ENCODE measurements at regions not wholly inside any gene's neighbourhood (a gene's known extent, or its start where the extent isn't known, plus 50 kb on each side); places are given as distances from the start of the nearest gene placed in this dataset.

DNA sequence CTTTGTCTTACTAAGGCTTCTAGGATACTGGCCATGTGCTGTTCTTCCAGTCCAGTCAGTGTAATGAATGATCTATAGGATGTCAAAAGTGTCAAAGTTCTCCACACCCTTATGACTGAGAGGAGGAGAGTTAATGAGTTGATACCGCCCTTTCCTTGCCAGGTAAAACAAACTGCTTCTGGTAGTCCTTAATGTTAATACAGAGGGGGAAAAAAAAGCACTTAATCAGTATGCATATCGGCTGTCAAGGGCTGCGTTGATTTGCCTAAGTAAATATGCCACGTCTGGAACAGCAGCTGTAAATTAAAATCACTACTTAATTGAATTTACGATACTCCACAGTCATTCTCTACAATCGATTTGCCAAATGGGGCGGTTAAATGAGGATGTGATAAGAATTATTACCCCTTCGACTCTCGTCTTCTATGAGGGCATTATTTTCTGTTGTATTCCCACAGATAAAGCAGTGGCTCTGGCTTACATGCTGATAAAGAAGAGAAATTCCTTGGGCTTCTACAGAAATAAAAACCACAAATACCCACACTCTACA lies 416.0 kb downstream of the KCNH5 start:
- DNase-seq = no peak
- ATAC-seq (ENCODE audit: insufficient read depth, low FRiP score) = no peak
- WGBS, 2 donors = 80 to 87% methylated on average over 9 of the region's 9 CpGs

DNA sequence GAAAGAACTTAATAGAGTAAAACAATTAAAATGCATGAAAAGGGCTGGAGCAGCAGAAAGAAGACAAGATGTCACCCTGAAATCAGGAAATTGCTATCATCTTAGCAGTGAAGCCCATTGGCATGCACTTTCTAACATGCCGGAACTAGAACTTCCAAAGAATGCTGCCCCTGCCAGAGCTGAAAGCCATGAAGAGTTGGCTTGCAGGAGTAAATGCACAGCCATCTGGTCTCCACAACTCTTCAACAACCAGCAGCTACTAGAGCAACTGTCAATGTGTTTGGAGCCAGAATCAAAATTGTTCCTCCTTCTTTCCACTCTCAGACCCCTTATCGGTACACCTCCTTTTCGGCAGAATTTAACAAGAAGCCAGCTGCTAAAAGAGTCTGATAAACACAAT lies 414.1 kb downstream of the KCNH5 start:
- H3K4me1 ChIP-seq (ENCODE audit: control insufficient read depth in 5 of 5, insufficient read depth in 5 of 5, low read length in 5 of 5) = no peaks in the 10 kb centered on the region
- no peak for ATAC-seq (ENCODE audit: insufficient read depth, low FRiP score)
- no peaks in the 10 kb centered on the region for H3K27me3 ChIP-seq (ENCODE audit: control insufficient read depth in 3 of 3, insufficient read depth in 3 of 3, low read length in 2 of 3)
- no peak overlapping the region for H3K9ac ChIP-seq (ENCODE audit: insufficient read depth in 1 of 2, low read length in 2 of 2)
- H3K27ac ChIP-seq (ENCODE audit: low read depth in 1 of 2, low read length in 1 of 2) = no peak overlapping the region
- 87 to 97% methylated on average over 3 of the region's 3 CpGs for WGBS, 2 donors
- H3K36me3 ChIP-seq (ENCODE audit: control insufficient read depth in 4 of 4, insufficient read depth in 4 of 4, low read length in 4 of 4) = no peaks in the 10 kb centered on the region
- no peak for TF ChIP-seq CTCF (IDR thresholded peaks at IDR 0.05; ENCODE audit: control extremely low read depth, extremely low read depth)
- DNase-seq = no peak
- no peak overlapping the region for H3K4me3 ChIP-seq
- peaks cover 0 to 2% (median 0%) of the 10 kb centered on the region in 4 donors for H3K9me3 ChIP-seq (ENCODE audit: control insufficient read depth in 4 of 4, insufficient read depth in 3 of 4, low read length in 3 of 4)

More for the DNA sequence above, 416.0 kb downstream of the KCNH5 start:
- Histone ChIP-seq H3K4me1 (ENCODE audit: control insufficient read depth in 5 of 5, insufficient read depth in 5 of 5, low read length in 5 of 5) (no peaks in the 10 kb centered on the region), H3K9me3 (ENCODE audit: control insufficient read depth in 4 of 4, insufficient read depth in 3 of 4, low read length in 3 of 4) (peaks cover 0 to 4% (median 0%) of the 10 kb centered on the region in 4 donors), H3K9ac (ENCODE audit: insufficient read depth in 1 of 2, low read length in 2 of 2) (no peak overlapping the region), H3K36me3 (ENCODE audit: control insufficient read depth in 4 of 4, insufficient read depth in 4 of 4, low read length in 4 of 4) (no peaks in the 10 kb centered on the region), H3K27ac (ENCODE audit: low read depth in 1 of 2, low read length in 1 of 2) (no peak overlapping the region), H3K27me3 (ENCODE audit: control insufficient read depth in 3 of 3, insufficient read depth in 3 of 3, low read length in 2 of 3) (no peaks in the 10 kb centered on the region), H3K4me3 (no peak overlapping the region)
- TF ChIP-seq CTCF (IDR thresholded peaks at IDR 0.05; ENCODE audit: control extremely low read depth, extremely low read depth) = no peak

DNA sequence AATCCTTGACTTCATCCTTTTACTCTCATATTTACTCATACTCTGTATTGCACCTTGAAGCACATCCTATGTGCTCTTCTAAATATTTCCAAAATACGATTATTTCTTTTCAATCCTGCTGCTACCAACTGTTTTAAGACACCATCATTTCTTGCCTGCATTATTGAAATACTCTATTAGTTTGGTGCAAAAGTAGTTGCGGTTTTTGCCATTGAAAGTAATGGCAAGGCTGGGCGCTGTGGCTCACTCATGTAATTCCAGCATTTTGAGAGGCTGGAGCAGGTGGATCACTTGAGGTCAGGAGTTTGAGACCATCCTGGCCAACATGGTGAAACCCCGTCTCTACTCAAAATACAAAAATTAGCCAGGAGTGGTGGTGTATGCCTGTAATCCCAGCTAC lies 412.5 kb downstream of the KCNH5 start:
- H3K27me3 ChIP-seq (ENCODE audit: control insufficient read depth in 3 of 3, insufficient read depth in 3 of 3, low read length in 2 of 3) = no peaks in the 10 kb centered on the region
- no peaks in the 10 kb centered on the region for H3K4me1 ChIP-seq (ENCODE audit: control insufficient read depth in 5 of 5, insufficient read depth in 5 of 5, low read length in 5 of 5)
- no peak overlapping the region for H3K9ac ChIP-seq (ENCODE audit: insufficient read depth in 1 of 2, low read length in 2 of 2)
- H3K27ac ChIP-seq (ENCODE audit: low read depth in 1 of 2, low read length in 1 of 2) = no peak overlapping the region
- TF ChIP-seq CTCF (IDR thresholded peaks at IDR 0.05; ENCODE audit: control extremely low read depth, extremely low read depth) = no peak
- H3K4me3 ChIP-seq = no peak overlapping the region
- H3K36me3 ChIP-seq (ENCODE audit: control insufficient read depth in 4 of 4, insufficient read depth in 4 of 4, low read length in 4 of 4) = no peaks in the 10 kb centered on the region
- H3K9me3 ChIP-seq (ENCODE audit: control insufficient read depth in 4 of 4, insufficient read depth in 3 of 4, low read length in 3 of 4) = peaks cover 0 to 4% (median 0%) of the 10 kb centered on the region in 4 donors
- no peak for ATAC-seq (ENCODE audit: insufficient read depth, low FRiP score)
- 92 to 94% methylated on average over 4 of the region's 4 CpGs for WGBS, 2 donors
- DNase-seq = no peak

DNA sequence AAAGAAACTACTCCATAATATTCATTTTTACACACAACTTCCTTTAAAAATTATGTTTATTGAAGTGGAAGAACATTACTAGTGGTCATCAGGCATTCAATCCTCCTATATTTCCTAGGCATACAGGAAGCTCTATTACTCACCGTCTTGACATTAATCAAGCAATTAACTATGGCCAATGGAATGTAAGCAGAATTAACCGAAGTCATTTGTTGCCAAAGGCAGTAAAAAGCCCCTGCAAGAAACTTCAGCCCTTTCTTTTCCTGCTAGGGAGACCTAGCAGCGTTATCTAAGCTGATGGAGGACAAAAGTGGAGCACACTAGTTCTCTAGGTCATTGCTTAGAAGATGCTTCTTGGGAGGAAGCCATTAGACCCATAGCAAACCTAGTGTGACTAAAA lies 399.6 kb downstream of the KCNH5 start:
- H3K9me3 ChIP-seq (ENCODE audit: control insufficient read depth in 4 of 4, insufficient read depth in 3 of 4, low read length in 3 of 4) = no peaks in the 10 kb centered on the region
- 60 to 78% methylated on average over 3 of the region's 3 CpGs for WGBS, 2 donors
- ATAC-seq (ENCODE audit: insufficient read depth, low FRiP score) = no peak

More for the DNA sequence above, 399.6 kb downstream of the KCNH5 start:
- Histone ChIP-seq H3K27me3 (ENCODE audit: control insufficient read depth in 3 of 3, insufficient read depth in 3 of 3, low read length in 2 of 3) (no peaks in the 10 kb centered on the region), H3K9ac (ENCODE audit: insufficient read depth in 1 of 2, low read length in 2 of 2) (no peak overlapping the region), H3K4me3 (no peak overlapping the region), H3K27ac (ENCODE audit: low read depth in 1 of 2, low read length in 1 of 2) (no peak overlapping the region), H3K4me1 (ENCODE audit: control insufficient read depth in 5 of 5, insufficient read depth in 5 of 5, low read length in 5 of 5) (no peaks in the 10 kb centered on the region), H3K36me3 (ENCODE audit: control insufficient read depth in 4 of 4, insufficient read depth in 4 of 4, low read length in 4 of 4) (no peaks in the 10 kb centered on the region)
- DNase-seq = no peak
- no peak for TF ChIP-seq CTCF (IDR thresholded peaks at IDR 0.05; ENCODE audit: control extremely low read depth, extremely low read depth)
